Astrocyte of the hippocampus (primary cell): ENCODE measurements at regions not wholly inside any gene's neighbourhood (a gene's known extent, or its start where the extent isn't known, plus 50 kb on each side); places are given as distances from the start of the nearest gene placed in this dataset.
A peak's percentile ranks its signal among the peaks of the same experiment; 100 is the strongest.
"Not testable (repeated sequence)": the region's sequence is repeated elsewhere in the genome, so short reads cannot be mapped to it uniquely, and the experiment has no call there.

ENCODE experiments used
- DNase-seq: peaks from one replicate; pipeline ENCODE4 v3.0.0; 2011; ENCODE audit warnings: low read depth, low spot score

DNA sequence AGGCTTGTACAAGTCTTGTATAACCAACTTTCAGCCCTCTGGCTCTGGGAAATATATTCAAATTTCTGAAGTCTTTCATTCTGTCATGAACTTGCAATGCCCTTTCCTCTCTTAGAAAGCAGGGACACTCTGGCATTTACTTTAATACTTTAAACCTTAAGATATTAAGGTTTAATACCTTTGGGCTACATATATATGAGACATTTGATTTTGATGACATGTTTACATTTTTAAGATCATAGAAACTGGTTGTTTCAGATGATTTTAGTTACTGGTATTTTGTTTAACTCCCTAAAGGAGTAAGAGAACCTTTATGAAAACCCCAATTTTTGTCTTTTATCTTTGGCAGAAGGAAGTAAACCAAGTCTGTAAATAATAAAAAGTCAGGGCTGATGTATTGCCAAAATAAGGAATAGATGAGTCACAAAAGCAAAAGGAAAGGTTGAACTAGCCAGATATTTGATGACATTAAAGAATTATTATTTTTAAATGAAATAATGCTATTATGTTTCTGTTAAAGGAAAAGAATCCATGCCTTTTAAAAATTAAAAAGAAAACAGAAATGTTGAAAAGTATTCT, 579.0 kb upstream of the CBLB start:
- DNase-seq: no peak

DNA sequence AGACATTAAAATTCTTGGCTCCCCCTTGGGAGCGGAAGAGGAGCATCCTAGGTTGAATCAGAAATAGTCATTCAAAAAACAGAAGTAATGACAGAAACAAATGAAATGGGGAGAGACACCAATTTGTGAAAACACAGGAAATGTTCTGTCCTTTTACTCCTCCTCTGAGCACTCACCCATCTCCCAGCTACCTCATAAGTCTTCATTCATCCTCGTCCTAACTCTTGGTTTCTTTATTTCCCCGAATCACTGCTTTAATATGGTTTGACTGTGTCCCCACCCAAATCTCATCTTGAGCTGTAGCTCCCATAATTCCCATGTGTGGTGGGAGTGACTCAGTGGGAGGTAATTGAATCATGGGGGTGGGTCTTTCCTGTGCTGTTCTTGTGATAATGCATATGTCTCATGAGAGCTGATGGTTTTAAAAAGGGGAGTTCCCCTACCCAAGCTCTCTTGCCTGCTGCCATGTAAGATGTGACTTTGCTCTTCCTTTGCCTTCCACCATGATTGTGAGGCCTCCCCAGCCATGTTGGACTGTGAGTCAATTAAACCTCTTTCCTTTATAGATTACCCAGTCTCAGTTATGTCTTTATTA, 579.7 kb upstream of the CBLB start:
- not testable (repeated sequence) for DNase-seq

DNA sequence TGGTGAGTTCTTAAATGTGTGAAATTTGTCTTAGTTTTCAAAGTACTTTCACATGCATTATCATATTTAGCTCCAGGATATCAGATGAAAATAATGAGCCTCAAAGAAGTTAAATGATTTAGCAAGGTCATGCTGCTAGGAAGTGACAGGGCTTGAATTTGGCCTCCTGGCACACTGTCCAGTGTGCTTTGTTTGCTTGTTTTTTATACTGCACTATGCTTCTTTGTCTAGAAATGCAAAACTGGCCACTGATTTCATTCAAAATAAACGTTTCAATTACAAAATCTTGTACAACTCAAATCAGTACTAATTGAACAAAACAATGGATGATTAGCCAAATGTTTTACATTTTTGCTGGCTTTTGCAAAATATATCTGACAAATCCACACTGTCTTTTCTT, 583.3 kb upstream of the CBLB start:
- no peak for DNase-seq

DNA sequence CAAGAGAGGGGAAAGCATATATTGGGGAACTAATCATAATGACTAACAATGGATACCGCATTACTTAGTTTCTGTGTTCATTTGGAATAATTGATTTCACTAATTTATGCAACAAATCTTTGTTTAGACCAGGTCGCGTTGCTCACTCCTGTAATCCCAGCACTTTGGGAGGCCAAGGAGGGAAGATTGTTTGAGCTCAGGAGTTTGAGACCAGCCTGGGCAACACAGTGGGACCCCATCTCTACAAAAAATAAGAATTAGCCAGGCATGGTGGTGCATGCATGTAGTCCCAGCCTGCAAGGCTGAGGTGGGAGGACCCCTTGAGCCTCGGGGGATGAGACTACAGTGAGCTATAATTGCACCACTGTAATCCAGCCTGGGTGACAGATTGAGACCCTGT, 585.7 kb upstream of the CBLB start:
- DNase-seq: no peak

DNA sequence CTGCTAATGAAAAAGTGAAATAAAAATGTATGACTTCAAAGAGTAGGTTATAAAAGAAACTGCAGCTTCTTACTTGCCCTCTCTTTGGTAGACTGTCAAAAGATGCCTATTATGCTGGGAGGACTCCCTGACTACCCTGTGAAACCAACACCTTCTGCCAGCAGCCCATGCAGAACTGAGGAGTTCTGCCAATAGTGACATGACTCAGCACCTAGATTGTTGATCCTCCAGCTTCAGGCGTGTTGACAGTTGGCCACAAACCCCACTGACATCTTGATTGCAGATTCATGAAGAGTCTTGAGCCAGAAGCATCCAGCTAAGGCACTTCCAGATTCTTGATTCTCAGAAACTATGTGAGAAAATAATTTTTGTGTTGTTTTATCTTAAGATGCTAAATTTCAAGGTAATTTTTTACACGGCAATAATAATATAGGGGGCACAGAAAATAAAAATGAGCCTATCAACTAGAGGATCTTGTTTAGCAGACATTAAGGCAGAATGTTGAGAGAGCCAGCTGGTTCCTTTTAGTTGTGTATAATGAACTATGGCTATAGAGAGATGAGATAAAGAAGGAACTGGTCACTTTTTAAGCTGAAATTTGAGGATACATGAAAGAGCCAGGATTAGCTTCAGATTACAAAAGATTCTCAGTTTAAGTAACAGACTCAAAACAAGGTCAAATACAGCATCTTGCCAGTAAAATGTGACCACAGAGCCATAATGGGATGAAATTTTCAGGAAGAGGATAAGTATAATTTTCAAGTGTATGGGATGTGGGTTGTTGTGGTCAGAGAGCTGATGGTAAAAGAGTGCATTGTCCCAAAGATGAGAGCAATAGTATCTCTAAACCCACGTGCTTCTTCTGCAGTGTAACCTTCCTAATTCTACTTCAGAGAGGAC, 588.7 kb upstream of the CBLB start:
- peak; percentile 94 for DNase-seq

DNA sequence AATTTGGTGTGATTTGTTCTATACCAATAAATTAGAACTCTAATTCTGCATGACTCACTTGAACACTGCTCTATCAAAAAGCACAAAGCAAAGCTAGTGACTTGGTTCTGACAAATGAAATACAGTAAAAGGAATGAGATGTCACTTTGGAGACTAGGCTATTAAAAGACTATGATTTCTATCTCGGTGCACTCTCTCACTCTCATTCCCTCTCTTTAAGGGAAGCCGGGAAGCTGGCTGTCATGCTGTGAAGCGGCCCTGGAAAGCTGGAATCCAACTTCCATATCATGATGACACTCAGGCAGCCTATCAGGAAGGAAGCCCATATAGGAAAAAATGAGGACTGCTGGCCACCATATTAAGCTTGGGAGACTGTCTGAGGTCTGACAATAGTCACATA, 590.1 kb upstream of the CBLB start:
- no peak for DNase-seq

DNA sequence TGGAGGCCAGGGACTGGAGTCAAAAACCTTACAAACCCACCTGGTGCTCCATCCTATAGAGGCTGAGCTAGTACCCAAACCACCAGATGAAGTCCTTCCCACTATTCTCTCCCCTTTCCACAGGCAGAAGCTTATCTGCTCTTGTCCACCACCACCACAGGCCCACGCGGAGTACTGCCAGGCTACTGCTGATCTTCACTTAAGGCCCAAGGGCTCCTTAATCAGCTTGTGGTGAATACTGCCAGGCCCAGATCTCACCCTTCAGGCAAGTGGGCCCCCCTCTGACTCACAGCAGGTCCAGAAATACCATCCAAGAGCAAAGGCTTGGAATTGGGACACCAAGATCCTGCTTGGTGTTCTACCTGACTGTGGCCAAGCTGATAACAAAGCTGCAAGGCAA, 598.1 kb upstream of the CBLB start:
- no peak for DNase-seq

DNA sequence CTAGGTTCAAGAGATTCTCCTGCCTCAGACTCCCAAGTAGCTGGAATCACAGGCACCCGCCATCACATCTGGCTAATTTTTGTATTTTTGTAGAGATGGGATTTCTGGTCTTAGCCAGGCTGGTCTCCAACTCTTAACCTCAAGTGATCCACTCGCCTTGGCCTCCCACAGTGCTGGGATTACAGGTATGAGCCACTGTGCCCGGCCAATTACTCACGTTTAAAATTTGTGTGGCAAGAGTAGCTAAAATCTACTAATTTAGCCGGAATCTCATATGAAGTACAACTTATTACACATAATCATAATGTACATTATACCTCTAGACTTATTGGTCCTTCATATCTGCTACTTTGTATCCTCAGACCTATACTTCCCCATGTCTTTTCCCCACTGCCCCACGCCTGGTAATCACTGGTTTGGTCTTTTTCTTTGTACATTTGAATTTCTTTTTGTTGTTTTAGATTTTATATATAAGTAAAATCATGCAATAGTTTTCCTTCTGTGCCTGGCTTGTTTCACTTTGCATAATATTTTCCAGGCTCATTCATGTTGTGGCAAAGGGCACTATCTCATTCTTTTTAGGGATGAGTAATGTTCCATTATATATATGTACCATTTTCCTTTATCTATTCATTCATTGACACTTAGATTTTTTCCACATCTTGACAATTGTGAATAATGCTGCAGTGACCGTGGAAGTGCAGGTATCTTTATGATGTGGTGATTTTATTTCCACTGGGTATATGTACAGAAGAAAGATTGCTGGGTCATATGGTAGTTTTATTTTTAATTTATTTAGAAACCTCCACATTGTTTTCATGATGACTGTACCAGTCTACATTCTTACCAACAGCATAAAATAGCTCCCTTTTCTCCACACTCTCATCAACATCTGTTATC, 605.0 kb upstream of the CBLB start:
- no peak for DNase-seq

DNA sequence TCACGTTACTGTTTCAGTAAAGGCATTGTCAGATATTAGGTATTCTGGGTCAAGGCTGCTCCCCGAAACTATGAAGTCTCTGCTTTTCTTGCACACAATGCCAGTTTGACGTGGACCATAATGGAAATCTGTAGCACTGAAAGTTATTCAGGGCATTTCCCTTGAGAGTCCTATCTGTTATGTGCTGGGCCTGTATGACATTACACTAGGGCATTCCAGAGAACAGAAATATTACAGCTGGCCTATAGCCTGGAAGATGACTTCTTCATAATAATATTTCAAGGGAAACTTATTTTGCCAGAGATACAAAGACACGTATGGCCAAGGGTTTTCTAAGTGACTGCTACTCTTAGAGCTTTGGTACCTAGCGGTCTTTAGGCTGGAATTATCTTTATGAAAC, 613.6 kb upstream of the CBLB start:
- DNase-seq: no peak

DNA sequence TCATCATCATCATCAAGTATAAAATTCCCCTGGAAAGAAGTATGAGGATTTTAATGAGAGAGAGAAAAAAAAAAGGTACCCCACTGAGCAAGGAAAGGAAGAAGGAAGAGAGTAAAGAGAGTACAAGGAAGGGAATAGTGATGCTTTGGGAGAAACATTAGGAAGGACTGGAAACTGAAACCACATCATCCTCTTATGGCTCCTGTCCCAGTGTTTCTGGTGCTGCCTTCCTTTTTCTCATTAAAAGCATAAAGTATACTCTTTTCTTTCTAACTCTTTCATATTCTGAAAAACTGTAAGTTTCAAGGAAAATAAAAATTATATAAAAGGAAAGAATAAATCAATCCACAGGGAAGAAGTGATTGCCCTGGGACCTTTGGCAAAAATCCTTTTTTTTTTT, 616.4 kb upstream of the CBLB start:
- DNase-seq: peak; percentile 8

DNA sequence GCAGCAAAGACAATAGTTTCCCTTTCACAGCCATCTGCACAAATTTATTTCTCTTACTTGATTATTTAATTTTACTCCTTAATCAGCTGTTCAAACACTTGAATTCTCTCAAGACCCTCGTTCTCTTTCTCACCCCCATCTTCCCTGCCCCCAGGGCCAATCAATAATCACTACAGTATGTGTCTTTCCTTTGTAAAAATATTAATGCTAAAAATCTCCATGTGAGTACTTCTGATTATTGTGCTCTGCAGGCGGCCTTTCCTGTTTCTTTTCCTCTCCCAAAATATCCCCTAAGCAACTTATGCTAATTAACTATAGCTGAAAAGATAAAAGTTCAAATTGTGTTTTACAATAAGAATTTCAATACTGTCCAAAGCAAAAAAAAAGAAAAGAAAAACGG, 617.0 kb upstream of the CBLB start:
- no peak for DNase-seq

DNA sequence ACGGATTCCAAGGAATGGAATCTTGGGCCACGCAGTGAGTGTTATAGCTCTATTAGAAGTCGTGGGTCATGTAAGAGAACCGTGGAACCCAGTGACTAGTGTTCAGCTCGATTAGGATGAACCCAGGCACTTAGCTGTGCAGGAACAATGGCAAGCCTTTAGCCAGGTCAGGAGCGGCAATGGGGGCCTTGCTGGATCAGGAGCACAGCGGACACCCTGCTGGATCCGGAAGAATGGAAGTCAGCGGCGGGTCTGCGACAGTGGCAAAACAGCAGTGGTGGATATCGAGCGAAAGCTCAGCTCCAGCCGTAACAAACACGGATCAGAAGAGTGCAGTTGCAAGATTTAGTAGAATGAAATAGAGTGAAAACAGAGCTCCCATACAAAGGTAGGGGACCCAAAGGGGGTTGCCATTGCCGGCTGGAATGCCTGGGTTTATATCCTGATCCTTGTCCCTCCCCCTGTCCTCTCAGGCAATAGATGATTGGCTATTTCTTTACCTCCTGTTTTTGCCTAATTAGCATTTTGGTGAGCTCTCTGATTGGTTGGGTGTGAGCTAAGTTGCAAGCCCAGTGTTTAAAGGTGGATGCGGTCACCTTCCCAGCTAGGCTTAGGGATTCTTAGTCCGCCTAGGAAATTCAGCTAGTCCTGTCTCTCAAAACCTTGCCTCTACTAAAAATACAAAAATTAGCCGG, 618.3 kb upstream of the CBLB start:
- DNase-seq: not testable (repeated sequence)

DNA sequence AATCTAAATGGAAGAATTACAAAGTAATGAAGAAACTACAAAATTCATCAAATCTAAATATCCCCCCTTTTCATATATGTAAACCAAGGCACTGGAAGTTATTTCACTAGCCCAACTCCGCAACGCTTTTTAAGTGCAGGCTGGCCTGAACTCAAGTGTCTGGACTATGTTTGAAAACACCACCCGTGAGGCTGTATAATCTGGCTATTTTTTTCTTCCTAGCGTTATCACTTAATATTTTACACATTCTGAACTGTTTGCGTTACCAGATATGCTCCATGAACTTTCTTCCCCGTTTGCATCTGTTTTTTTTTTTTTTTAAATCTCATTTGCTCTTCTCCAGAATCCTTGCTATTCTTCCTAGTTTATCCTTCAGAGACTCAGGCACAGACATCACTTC, 619.5 kb upstream of the CBLB start:
- DNase-seq: no peak

DNA sequence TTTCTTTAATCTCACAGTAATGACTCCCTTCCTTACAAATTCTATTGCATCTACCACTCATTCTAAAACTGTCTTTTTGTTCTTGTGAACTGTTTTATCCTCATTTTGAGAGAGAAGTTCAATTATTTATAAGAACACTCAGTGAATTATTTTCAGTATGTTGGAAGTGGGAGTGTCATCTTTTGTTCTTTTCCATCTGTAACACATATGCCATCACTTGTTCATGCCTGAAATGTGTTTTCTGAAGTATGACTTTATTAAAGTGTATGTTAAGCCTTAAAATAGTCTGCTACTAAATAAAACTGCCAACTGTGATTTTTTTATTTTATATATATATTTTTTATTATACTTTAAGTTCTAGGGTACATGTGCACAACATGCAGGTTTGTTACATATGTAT, 623.0 kb upstream of the CBLB start:
- no peak for DNase-seq

DNA sequence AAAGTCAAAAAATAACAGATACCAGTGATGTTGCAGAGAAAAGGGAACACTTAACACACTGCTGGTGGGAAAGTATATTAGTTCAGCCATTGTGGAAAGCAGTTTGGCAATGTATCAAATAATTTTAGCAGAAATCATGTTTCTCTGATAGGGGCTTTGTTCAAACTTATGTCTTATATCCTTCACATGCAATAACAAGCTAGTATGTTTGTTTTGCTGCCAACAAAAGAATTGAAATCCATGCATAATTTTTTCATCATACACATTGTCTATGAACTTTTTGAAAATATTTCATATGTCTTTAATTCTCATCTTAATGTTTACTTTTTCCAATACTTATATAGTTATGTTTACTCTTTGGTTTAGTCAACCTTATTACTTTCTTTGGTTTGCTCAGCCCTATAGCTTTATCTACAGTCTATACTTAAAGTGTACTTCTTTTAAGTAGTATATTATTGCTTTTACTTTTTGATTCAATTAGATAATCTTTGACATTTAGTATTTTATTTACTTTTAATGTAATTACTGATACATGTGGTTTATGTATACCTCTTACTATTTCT, 639.6 kb upstream of the CBLB start:
- DNase-seq: no peak

DNA sequence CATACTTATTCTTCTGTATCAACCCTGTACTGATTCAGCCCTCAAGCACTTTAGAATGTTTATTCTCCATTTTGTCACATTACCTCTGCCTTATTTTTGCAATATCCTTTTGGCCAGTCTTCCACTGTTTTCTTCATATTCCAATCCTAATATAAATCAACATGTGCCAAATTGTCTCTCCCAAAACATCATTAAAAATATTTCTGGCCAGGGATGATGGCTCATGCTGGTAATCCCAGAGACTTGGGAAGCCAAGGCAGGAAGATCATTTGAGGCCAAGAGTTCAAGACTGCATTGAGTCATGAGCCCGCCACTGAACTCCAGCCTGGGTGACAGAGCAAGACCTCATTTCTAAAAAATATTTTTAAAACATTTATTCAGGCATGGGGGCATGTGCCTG, 641.4 kb upstream of the CBLB start:
- DNase-seq: no peak

DNA sequence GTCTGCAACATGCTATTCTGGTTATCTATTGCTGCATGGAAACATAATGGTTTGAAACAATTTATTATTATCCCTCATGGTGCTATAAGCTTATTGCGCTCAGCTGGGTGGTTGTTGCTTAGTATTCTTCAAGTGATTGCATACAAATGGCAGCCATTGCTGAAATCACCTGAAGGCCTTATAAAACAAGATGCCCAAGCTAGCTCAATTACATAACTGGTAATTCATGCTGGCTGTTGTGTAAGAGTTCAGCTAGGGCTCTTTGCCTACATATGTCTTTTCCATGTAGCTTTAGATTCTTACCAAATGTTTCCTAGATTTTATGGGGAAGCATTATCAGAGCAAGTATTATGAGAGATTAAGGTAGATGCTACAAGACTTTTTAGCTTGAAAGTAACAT, 644.0 kb upstream of the CBLB start:
- DNase-seq: no peak

DNA sequence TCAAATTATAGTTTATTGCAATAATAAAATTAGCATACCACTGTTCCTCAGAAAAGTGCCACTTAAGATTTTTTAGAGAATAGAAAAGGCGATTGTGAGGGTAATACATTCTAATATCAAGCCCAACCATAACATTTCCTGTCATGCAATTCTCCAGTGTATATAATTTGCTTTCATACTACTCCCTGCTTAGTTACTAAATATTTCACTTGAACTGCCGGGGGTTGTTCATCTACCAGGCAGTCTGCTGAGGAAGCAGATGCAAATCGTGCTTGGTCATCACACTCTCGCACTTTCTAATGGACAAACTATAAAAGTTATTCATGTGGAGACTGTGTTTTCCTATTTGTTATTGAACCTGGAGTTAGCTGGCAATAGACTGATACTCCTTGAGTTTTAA, 645.6 kb upstream of the CBLB start:
- no peak for DNase-seq

DNA sequence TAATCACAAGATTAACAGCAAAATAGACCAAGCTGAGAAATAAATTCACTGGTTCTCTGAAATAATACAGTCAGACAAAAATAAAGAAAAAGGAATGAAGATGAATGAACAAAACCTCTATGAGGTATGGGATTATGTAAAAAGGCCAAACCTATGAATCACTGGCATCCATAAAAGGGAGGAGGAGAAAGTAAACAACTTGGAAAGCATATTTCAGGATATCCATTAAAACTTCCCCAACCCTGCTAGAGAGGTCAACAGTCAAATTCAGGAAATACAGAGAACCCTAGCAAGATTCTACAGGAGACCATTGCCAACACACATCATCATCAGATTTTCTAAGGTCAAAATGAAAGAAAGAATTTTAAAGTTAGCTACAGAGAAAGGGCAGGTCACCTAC, 649.7 kb upstream of the CBLB start:
- DNase-seq: peak; percentile 49

DNA sequence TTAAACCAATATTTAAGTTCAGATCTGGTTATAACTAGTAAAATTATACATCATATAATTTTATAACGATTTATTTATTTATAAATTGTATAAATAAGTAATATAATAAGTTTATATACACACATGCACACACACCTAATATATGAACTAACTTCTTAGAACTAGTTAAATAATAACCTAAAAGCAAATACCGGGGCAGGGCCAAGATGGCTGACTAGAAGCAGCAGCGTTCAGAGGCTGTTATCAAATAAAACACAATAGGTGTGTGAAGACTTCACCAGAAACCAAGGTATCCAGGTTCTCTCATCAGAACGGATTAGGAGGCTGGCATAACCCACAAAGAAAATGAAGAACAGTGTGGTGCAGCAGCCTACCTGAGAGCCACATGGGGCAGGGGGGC, 653.6 kb upstream of the CBLB start:
- DNase-seq: no peak

DNA sequence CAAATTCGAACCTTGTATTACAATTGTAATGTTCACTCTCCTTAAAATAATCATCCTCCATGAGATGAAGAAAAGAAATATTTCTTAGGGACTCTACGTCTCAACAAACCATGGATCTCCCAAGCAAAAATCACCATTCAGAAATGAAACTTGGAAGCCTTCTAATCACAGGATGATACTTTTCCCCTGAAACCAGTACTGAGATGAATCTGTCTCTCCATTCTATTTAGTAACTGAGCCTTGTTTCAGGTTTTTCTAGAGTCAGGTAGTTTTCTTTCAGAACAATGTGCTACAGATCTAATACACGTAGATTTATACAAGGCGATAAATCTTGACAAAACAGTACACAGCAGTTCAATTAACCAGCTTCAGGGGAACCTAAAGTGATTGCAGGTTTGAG, 660.1 kb upstream of the CBLB start:
- no peak for DNase-seq
